Kidney tubule cell (primary cell): ENCODE measurements at regions not wholly inside any gene's neighbourhood (a gene's known extent, or its start where the extent isn't known, plus 50 kb on each side); places are given as distances from the start of the nearest gene placed in this dataset.

ENCODE experiments used
- DNase-seq: peaks from one replicate; pipeline ENCODE4 v3.0.0-alpha.2; 2018; ENCODE audit warnings: low spot score

DNA sequence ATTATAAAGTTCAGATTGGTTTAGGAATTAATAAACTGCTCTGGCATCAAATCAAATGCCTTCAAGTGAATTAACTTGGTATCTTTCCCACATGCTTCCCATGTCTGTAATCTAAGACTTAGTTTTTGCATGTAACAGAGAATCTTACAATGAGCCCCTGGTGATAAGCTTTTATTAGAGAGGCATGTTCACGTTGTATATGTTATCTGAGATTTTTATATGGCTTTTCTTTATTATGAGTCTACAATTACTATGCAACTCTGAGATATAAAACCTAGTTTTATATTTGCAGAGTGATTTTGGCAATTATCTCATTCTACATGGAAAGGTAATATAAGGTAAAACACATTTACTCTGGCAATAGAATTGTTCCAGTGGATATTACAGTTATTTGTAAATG lies 1578.4 kb upstream of the IGFBP7 start:
- DNase-seq = no peak

- no peak for DNase-seq
Observed at GRCh38 chr4:58679886-58680285, 1569.7 kb upstream of the IGFBP7 start.

- DNase-seq = no peak
Observed at GRCh38 chr4:58679051-58679450, 1568.9 kb upstream of the IGFBP7 start.

GRCh38 chr4:58669783-58670182 lies 1559.6 kb upstream of the IGFBP7 start:
- DNase-seq = no peak

DNA sequence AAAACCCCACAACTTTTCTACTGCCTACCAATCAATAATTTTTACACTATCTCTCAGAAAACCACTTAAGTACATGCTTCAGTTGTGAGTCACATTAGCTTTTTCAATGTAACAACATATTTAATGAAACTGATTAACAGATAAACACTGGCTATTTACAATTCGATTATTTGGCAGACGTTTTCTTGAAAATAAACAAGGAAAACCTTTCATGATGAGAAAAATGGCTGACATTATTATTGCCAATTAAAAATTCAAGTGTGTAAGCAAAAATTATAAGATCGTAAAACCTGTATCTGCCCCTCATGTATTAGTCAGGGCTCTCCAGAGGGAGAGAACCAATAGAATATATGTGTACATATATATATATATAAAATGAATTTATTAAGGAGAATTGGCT lies 1555.5 kb upstream of the IGFBP7 start:
- no peak for DNase-seq

- no peak for DNase-seq
Observed at GRCh38 chr4:58658701-58659100, 1548.5 kb upstream of the IGFBP7 start.

GRCh38 chr4:58653251-58653650 lies 1543.1 kb upstream of the IGFBP7 start:
- DNase-seq = no peak

- no peak for DNase-seq
Observed at GRCh38 chr4:58649226-58649625, 1539.0 kb upstream of the IGFBP7 start.

DNA sequence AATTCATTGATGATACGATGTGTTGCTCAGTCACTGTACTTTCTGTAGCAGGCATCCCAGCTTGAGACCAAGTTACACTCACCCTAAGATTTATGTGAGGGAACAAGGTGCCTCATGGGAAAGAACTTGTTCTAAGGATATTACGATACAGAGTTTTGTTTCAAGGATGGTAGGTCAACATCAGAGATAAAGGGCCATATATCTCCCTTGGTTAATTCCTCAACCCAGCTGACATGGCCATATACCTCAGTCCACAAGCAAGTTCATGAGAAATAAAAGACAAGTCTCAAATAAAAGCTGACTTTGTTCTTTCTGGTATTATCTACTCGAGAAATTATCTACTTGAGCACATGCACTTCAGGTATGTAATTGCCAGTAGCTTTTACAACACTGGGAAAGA lies 1535.9 kb upstream of the IGFBP7 start:
- no peak for DNase-seq

DNA sequence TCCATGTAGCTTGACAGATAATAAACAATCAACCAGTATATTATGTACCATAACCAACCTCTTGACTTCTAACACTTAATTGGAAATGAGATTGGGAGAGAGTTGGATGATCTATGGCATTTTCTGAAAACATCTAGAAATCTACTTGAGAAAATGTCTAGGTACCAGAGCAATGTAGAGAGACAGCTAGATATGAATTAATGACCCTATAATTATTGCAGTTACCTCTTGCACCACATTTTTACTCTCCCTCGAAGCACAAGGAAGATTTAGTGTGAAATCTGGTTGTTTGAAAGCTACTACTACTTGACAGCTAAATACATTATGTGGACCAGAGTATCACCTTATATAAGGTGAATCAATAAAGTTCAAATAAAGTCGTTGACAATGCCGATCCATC lies 1534.4 kb upstream of the IGFBP7 start:
- no peak for DNase-seq

DNA sequence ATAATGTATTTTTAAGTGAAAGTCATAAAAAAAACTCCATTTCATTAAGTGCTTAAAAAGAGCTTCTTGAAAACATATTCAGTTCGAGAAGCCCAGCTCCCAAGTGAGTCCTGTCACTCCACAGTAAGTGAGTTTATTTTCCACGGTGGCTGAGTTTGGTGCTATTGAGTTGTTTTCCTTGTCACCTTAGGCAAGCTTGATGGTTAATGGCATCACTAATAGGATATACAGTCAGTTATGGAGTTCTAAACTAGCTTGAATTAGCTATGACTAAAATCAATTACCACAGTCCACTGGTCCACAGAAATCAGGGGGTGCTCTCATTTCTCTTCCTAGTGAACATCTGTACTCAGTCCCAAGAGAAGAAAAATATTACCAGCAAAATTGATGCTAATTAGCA lies 1526.2 kb upstream of the IGFBP7 start:
- no peak for DNase-seq

- DNase-seq = peak; percentile 1
Observed at GRCh38 chr4:58617226-58617625, 1507.0 kb upstream of the IGFBP7 start.

GRCh38 chr4:58611012-58611411 lies 1500.8 kb upstream of the IGFBP7 start:
- DNase-seq = no peak

- DNase-seq = no peak
Observed at GRCh38 chr4:58606303-58606702, 1496.1 kb upstream of the IGFBP7 start.

GRCh38 chr4:58603951-58604350 lies 1493.8 kb upstream of the IGFBP7 start:
- no peak for DNase-seq

- no peak for DNase-seq
Observed at GRCh38 chr4:58602731-58603359, 1492.7 kb upstream of the IGFBP7 start.

GRCh38 chr4:58602022-58602421 lies 1491.8 kb upstream of the IGFBP7 start:
- no peak for DNase-seq

- DNase-seq = no peak
Observed at GRCh38 chr4:58600290-58600689, 1490.1 kb upstream of the IGFBP7 start.

- DNase-seq = peak; percentile 14
Observed at GRCh38 chr4:58590722-58591121, 1480.5 kb upstream of the IGFBP7 start.

DNA sequence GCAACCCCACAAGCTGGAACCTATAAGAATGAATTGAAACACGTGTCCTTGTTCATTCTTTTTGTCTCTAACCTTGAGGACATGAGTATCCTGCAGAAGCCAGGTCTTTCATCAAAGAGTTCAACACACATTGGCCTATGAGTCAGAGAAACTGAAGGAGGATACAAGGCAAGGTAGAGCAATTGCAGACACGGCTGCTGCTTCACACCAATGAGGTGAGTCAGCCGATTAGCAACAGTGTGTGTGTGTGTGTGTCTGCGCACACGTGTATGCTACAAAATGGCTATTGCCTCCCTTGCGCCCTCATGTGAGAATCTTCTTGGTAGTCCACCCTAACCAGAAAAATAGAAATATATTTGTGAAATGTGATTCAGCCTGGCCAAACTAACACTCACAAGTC lies 1477.7 kb upstream of the IGFBP7 start:
- peak; percentile 58 for DNase-seq

- DNase-seq = no peak
Observed at GRCh38 chr4:58566260-58566659, 1456.1 kb upstream of the IGFBP7 start.

GRCh38 chr4:58564695-58565475 lies 1454.7 kb upstream of the IGFBP7 start:
- DNase-seq = no peak

GRCh38 chr4:58561170-58561569 lies 1451.0 kb upstream of the IGFBP7 start:
- DNase-seq = no peak

GRCh38 chr4:58560736-58561135 lies 1450.6 kb upstream of the IGFBP7 start:
- DNase-seq = no peak
